SK-N-SH (cell line): ENCODE measurements at regions not wholly inside any gene's neighbourhood (a gene's known extent, or its start where the extent isn't known, plus 50 kb on each side); places are given as distances from the start of the nearest gene placed in this dataset.

Experiments used
- CTCF ChIP-seq: fragments of 200-600 bp; sonication (generic); IDR thresholded peaks from 2 replicates; pipeline ENCODE4 v1.6.1; 2017; ENCODE audit warnings: antibody characterized with exemption, mild to moderate bottlenecking, moderate library complexity
- EP300 ChIP-seq, 2 experiments: IDR thresholded peaks; 2 replicates each; pipeline versions ENCODE4 v1.4.0 to v1.6.1; 2012; ENCODE audit warnings: borderline replicate concordance in 1 of 2, low read depth in 1 of 2, low read length in 1 of 2
- NRF1 ChIP-seq: IDR thresholded peaks from 2 replicates; pipeline ENCODE4 v1.6.1; 2012; ENCODE audit warnings: low read depth, mild to moderate bottlenecking, low read length
- POLR2AphosphoS5 ChIP-seq: IDR thresholded peaks from 2 replicates; pipeline ENCODE4 v1.6.1; 2012; ENCODE audit warnings: low read depth, low read length
- REST ChIP-seq: IDR thresholded peaks from 2 replicates; pipeline ENCODE4 v1.6.1; 2012; ENCODE audit warnings: mild to moderate bottlenecking, low read depth, low read length, moderate library complexity
- SMC3 ChIP-seq: IDR thresholded peaks from 2 replicates; pipeline ENCODE4 v1.6.1; 2012; ENCODE audit warnings: low read depth, low read length, improper control_type of control experiment
- TCF12 ChIP-seq: IDR thresholded peaks from 2 replicates; pipeline ENCODE4 v1.4.0; 2012
- TF ChIP-seq, protein P1 (sequence below): IDR thresholded peaks from 2 replicates; pipeline ENCODE4 v1.4.0; 2012; ENCODE audit warnings: low read depth
- TF ChIP-seq, protein P2 (sequence below): IDR thresholded peaks from 2 replicates; pipeline ENCODE4; 2012
- TF ChIP-seq, protein P3 (sequence below): IDR thresholded peaks from 2 replicates; pipeline ENCODE4 v1.4.0; 2012; ENCODE audit warnings: low read depth, borderline replicate concordance

- TF ChIP-seq, protein P1, sequence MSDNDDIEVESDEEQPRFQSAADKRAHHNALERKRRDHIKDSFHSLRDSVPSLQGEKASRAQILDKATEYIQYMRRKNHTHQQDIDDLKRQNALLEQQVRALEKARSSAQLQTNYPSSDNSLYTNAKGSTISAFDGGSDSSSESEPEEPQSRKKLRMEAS: no peak
- no peak for TF ChIP-seq CTCF
- TF ChIP-seq, protein P2, sequence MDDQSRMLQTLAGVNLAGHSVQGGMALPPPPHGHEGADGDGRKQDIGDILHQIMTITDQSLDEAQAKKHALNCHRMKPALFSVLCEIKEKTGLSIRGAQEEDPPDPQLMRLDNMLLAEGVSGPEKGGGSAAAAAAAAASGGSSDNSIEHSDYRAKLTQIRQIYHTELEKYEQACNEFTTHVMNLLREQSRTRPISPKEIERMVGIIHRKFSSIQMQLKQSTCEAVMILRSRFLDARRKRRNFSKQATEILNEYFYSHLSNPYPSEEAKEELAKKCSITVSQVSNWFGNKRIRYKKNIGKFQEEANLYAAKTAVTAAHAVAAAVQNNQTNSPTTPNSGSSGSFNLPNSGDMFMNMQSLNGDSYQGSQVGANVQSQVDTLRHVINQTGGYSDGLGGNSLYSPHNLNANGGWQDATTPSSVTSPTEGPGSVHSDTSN: no peak
- TF ChIP-seq EP300 (IDR thresholded peaks at IDR 0.05; ENCODE audit: borderline replicate concordance in 1 of 2, low read depth in 1 of 2, low read length in 1 of 2): no peak
- TF ChIP-seq POLR2AphosphoS5: no peak
- no peak for TF ChIP-seq NRF1
- no peak for TF ChIP-seq REST
- no peak for TF ChIP-seq SMC3
- no peak for TF ChIP-seq TCF12
- TF ChIP-seq, protein P3, sequence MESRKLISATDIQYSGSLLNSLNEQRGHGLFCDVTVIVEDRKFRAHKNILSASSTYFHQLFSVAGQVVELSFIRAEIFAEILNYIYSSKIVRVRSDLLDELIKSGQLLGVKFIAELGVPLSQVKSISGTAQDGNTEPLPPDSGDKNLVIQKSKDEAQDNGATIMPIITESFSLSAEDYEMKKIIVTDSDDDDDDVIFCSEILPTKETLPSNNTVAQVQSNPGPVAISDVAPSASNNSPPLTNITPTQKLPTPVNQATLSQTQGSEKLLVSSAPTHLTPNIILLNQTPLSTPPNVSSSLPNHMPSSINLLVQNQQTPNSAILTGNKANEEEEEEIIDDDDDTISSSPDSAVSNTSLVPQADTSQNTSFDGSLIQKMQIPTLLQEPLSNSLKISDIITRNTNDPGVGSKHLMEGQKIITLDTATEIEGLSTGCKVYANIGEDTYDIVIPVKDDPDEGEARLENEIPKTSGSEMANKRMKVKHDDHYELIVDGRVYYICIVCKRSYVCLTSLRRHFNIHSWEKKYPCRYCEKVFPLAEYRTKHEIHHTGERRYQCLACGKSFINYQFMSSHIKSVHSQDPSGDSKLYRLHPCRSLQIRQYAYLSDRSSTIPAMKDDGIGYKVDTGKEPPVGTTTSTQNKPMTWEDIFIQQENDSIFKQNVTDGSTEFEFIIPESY: no peak
Observed at GRCh38 chr17:70691150-70691549, 521.8 kb downstream of the KCNJ2 start.
